BJ (cell line): ENCODE measurements at regions not wholly inside any gene's neighbourhood (a gene's known extent, or its start where the extent isn't known, plus 50 kb on each side); places are given as distances from the start of the nearest gene placed in this dataset.

Source experiments
- CTCF ChIA-PET: fragments of 350-600 bp; formaldehyde crosslinking; extraction: SDS; loops from one replicate; lab custom pipeline; 2021; ENCODE audit warnings: antibody characterized with exemption, inconsistent platforms; lab: Yijun Ruan, JAX
- POLR2A ChIA-PET: fragments of 300-600 bp; sonication (Branson Sonifier 250); formaldehyde crosslinking; extraction: SDS; loops from one replicate; lab custom pipeline; 2021; ENCODE audit warnings: antibody characterized with exemption; lab: Charles Lee
- DNase-seq: peaks from one replicate; pipeline ENCODE4 v3.0.0-alpha.2; 2011; ENCODE audit warnings: low read depth
- H3K27me3 ChIP-seq: 2 replicates; pipeline ENCODE4 v1.6.0; 2011; ENCODE audit warnings: low read length; ENCODE audit not compliant: control insufficient read depth, insufficient read depth
- H3K36me3 ChIP-seq: 2 replicates; pipeline ENCODE4 v1.5.1; 2011; ENCODE audit warnings: low read length; ENCODE audit not compliant: control insufficient read depth, insufficient read depth
- H3K4me3 ChIP-seq: 2 replicates; pipeline ENCODE4 v1.5.1; 2011; ENCODE audit warnings: low read depth, mild to moderate bottlenecking, control low read depth, low read length
- CTCF ChIP-seq: IDR thresholded peaks from 2 replicates; pipeline ENCODE4 v1.5.1; 2011; ENCODE audit warnings: low read depth, mild to moderate bottlenecking, control low read depth, inconsistent platforms, low read length, moderate library complexity; ENCODE audit not compliant: insufficient read depth

DNA sequence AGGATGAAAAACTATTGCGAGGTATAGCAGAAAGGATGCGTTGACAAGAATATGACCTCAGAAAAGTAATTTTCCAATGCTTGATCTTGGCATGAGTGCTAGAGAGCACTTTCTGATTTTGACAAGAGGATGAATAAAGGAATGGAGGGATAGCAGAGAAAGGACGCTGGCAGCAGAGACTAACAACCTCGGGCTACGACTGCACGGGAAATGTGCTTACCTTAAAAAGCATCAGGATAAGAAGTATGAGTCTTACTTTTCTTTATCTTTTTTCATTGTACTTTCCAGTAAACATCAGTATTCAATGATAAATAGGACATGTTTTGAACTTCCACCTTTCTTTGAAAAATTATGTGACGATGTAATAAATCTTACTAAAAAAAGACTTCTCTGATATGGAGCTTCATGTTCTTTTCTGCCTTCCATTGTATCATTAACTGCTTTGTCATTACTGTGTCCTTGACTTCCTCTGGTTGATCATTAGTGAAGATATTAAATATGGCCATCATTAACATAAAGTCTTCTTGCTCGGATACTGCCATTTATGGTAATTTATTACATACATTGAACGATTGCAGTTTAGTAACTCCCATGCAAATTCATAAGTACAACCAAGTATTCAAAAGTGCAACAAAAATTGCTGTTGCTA is 265.6 kb downstream of the DSEL start:
- no peaks in the 10 kb centered on the region for H3K36me3 ChIP-seq
- TF ChIP-seq CTCF, result no peak
- no peaks in the 10 kb centered on the region for H3K27me3 ChIP-seq
- DNase-seq, result no peak
- H3K4me3 ChIP-seq, result no peak overlapping the region
- ChIA-PET POLR2A (no interaction called here), CTCF (interaction anchor here (0.6 kb wide), 1 partner anchor 30 kb away, joined by 3 read pairs; no protein-coding TSS in a partner anchor)

- no peaks in the 10 kb centered on the region for H3K36me3 ChIP-seq
- POLR2A ChIA-PET, result no interaction called here
- CTCF ChIA-PET, result no interaction called here
- no peaks in the 10 kb centered on the region for H3K27me3 ChIP-seq
- DNase-seq, result no peak
- TF ChIP-seq CTCF, result no peak
- H3K4me3 ChIP-seq, result no peak overlapping the region
Observed at GRCh38 chr18:67243799-67244587, 272.5 kb downstream of the DSEL start.

DNA sequence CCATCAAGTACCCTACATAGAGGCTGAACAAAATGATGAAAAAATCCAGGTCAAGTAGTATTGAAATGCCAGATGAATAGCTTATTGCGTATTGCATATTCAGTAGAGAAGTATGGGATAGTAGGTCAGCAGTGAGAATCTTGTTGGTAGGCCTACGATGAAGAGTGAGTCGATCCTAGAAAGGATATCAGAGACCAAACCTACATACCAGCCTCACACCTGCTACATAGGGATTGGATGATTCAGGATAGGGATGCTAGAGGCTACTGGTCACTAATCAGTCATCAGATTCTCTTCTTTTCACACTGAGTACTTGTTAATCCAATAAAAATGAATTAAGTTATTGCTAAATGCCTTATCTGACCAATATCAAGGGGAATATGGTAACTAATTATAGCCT is 274.5 kb downstream of the DSEL start:
- CTCF ChIA-PET, result interaction anchor here (1.1 kb wide), 1 partner anchor 1381 kb away, joined by 3 read pairs; no protein-coding TSS in a partner anchor
- H3K27me3 ChIP-seq, result no peaks in the 10 kb centered on the region
- TF ChIP-seq CTCF, result no peak
- no peak for DNase-seq
- POLR2A ChIA-PET, result no interaction called here
- no peak overlapping the region for H3K4me3 ChIP-seq
- no peaks in the 10 kb centered on the region for H3K36me3 ChIP-seq

DNA sequence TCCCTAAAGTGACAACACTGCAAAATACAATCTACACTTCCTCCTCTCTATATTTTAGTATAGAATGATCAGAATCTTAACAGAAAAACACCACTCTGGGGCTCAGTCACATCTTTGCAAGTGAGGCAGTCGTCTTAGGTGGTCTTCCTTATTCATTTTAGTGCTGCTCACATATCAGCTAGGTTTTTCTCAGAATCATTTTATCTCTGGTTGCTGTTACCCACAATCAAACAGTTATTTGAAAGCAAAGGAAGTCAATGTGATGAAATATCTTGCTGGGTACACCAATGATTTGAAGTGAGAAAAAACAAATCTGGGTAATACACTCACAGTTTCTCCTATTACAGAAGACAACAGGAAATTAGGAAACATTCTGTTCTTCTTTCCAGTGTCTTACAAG is 275.2 kb downstream of the DSEL start:
- H3K36me3 ChIP-seq, result no peaks in the 10 kb centered on the region
- no peak overlapping the region for H3K4me3 ChIP-seq
- ChIA-PET POLR2A (no interaction called here), CTCF (interaction anchor here (1.1 kb wide), 1 partner anchor 1381 kb away, joined by 3 read pairs; no protein-coding TSS in a partner anchor)
- no peaks in the 10 kb centered on the region for H3K27me3 ChIP-seq
- no peak for TF ChIP-seq CTCF
- no peak for DNase-seq

GRCh38 chr18:67239826-67240225 is 276.7 kb downstream of the DSEL start:
- no peak for DNase-seq
- no peaks in the 10 kb centered on the region for H3K36me3 ChIP-seq
- POLR2A ChIA-PET, result no interaction called here
- TF ChIP-seq CTCF, result no peak
- H3K27me3 ChIP-seq, result no peaks in the 10 kb centered on the region
- CTCF ChIA-PET, result no interaction called here
- no peak overlapping the region for H3K4me3 ChIP-seq
